ENCODE measurements at regions not wholly inside any gene's neighbourhood (a gene's known extent, or its start where the extent isn't known, plus 50 kb on each side); places are given as distances from the start of the nearest gene placed in this dataset.

- Mint-ChIP-seq H3K36me3 (ENCODE audit: low read depth, unreplicated experiment) (no peaks in the 10 kb centered on the region), H3K9me3 (ENCODE audit: unreplicated experiment) (no peaks in the 10 kb centered on the region), H3K4me1 (ENCODE audit: low read depth, unreplicated experiment) (no peaks in the 10 kb centered on the region), H3K4me3 (ENCODE audit: unreplicated experiment) (no peak overlapping the region), H3K27me3 (ENCODE audit: low read depth, unreplicated experiment) (peaks cover 3% of the 10 kb centered on the region), H3K27ac (ENCODE audit: unreplicated experiment) (no peak overlapping the region)
- Histone ChIP-seq H3K79me2 (ENCODE audit: insufficient read depth, low read length) (no peaks in the 10 kb centered on the region), H3K27ac (ENCODE audit: low read depth, low read length) (no peak overlapping the region), H3K9me3 (ENCODE audit: insufficient read depth, low read depth, low read length) (no peaks in the 10 kb centered on the region), H2AFZ (ENCODE audit: low read depth, low read length) (no peak overlapping the region), H3K4me1 (ENCODE audit: insufficient read depth, low read length) (no peaks in the 10 kb centered on the region), H3K27me3 (ENCODE audit: insufficient read depth, low read length) (no peaks in the 10 kb centered on the region), H3K9ac (ENCODE audit: low read length) (no peak overlapping the region), H3K36me3 (ENCODE audit: insufficient read depth, low read length) (no peaks in the 10 kb centered on the region), H3K4me2 (ENCODE audit: low read length) (no peak overlapping the region), H4K20me1 (ENCODE audit: insufficient read depth, low read length) (no peaks in the 10 kb centered on the region), H3K4me3 (ENCODE audit: insufficient read depth, low read depth, low read length) (no peak overlapping the region)
- DNase-seq (ENCODE audit: low read depth) (no peak), FAIRE-seq (no peak)
- no peak for TF ChIP-seq CTCF (IDR thresholded peaks at IDR 0.05; ENCODE audit: insufficient read depth, low read depth, low read length)
- TF ChIP-seq EZH2 (IDR thresholded peaks at IDR 0.05; ENCODE audit: insufficient read depth, low read length) = no peak
Observed at GRCh38 chr5:5813441-5813840, 391.0 kb downstream of the ICE1 start.

GRCh38 chr5:5810461-5810860, 388.0 kb downstream of the ICE1 start:
- no peaks in the 10 kb centered on the region for H3K36me3 Mint-ChIP-seq (ENCODE audit: low read depth, unreplicated experiment)
- no peaks in the 10 kb centered on the region for H3K9me3 Mint-ChIP-seq (ENCODE audit: unreplicated experiment)
- no peak overlapping the region for H2AFZ ChIP-seq (ENCODE audit: low read depth, low read length)
- no peaks in the 10 kb centered on the region for H4K20me1 ChIP-seq (ENCODE audit: insufficient read depth, low read length)
- H3K9me3 ChIP-seq (ENCODE audit: insufficient read depth, low read depth, low read length) = peaks cover 5% of the 10 kb centered on the region
- H3K79me2 ChIP-seq (ENCODE audit: insufficient read depth, low read length) = no peaks in the 10 kb centered on the region
- H3K4me1 Mint-ChIP-seq (ENCODE audit: low read depth, unreplicated experiment) = no peaks in the 10 kb centered on the region
- no peak for FAIRE-seq
- no peaks in the 10 kb centered on the region for H3K27me3 ChIP-seq (ENCODE audit: insufficient read depth, low read length)
- H3K4me2 ChIP-seq (ENCODE audit: low read length) = no peak overlapping the region
- no peak overlapping the region for H3K27ac ChIP-seq (ENCODE audit: low read depth, low read length)
- H3K9ac ChIP-seq (ENCODE audit: low read length) = no peak overlapping the region
- H3K27me3 Mint-ChIP-seq (ENCODE audit: low read depth, unreplicated experiment) = peaks cover 12% of the 10 kb centered on the region
- H3K27ac Mint-ChIP-seq (ENCODE audit: unreplicated experiment) = no peak overlapping the region
- H3K4me3 Mint-ChIP-seq (ENCODE audit: unreplicated experiment) = no peak overlapping the region
- TF ChIP-seq CTCF (IDR thresholded peaks at IDR 0.05; ENCODE audit: insufficient read depth, low read depth, low read length) = no peak
- no peak for TF ChIP-seq EZH2 (IDR thresholded peaks at IDR 0.05; ENCODE audit: insufficient read depth, low read length)
- no peaks in the 10 kb centered on the region for H3K4me1 ChIP-seq (ENCODE audit: insufficient read depth, low read length)
- no peak for DNase-seq (ENCODE audit: low read depth)
- H3K36me3 ChIP-seq (ENCODE audit: insufficient read depth, low read length) = no peaks in the 10 kb centered on the region
- H3K4me3 ChIP-seq (ENCODE audit: insufficient read depth, low read depth, low read length) = no peak overlapping the region

DNA sequence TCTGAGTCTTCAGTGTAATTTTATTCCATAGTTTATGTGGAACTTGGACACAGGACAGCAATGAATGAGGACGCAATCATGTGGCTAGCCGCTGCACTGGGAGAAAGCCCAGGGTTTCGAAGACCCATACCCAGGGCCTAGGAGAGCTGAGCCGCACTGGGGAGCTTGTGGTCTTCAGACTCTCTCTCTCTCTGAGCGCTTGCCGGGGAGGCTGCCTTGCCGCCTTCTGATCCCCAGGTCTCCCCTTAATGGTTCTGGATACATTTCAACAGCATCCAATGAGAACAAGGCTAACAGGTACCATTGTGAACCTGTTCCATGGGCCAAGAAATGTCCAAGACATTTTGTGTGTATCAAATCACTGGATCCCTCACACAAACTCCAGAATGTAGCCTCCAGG, 383.4 kb downstream of the ICE1 start:
- H3K27me3 Mint-ChIP-seq (ENCODE audit: low read depth, unreplicated experiment) = peaks cover 20% of the 10 kb centered on the region
- Histone ChIP-seq H3K4me3 (ENCODE audit: insufficient read depth, low read depth, low read length) (no peak overlapping the region), H3K4me1 (ENCODE audit: insufficient read depth, low read length) (no peaks in the 10 kb centered on the region), H2AFZ (ENCODE audit: low read depth, low read length) (no peak overlapping the region), H3K36me3 (ENCODE audit: insufficient read depth, low read length) (no peaks in the 10 kb centered on the region), H4K20me1 (ENCODE audit: insufficient read depth, low read length) (no peaks in the 10 kb centered on the region), H3K27ac (ENCODE audit: low read depth, low read length) (no peak overlapping the region), H3K27me3 (ENCODE audit: insufficient read depth, low read length) (no peaks in the 10 kb centered on the region), H3K9ac (ENCODE audit: low read length) (no peak overlapping the region), H3K79me2 (ENCODE audit: insufficient read depth, low read length) (no peaks in the 10 kb centered on the region), H3K9me3 (ENCODE audit: insufficient read depth, low read depth, low read length) (peaks cover 8% of the 10 kb centered on the region), H3K4me2 (ENCODE audit: low read length) (no peak overlapping the region)
- H3K4me3 Mint-ChIP-seq (ENCODE audit: unreplicated experiment) = no peak overlapping the region
- TF ChIP-seq EZH2 (IDR thresholded peaks at IDR 0.05; ENCODE audit: insufficient read depth, low read length) (no peak), CTCF (IDR thresholded peaks at IDR 0.05; ENCODE audit: insufficient read depth, low read depth, low read length) (no peak)
- no peak for DNase-seq (ENCODE audit: low read depth)
- no peaks in the 10 kb centered on the region for H3K9me3 Mint-ChIP-seq (ENCODE audit: unreplicated experiment)
- H3K36me3 Mint-ChIP-seq (ENCODE audit: low read depth, unreplicated experiment) = no peaks in the 10 kb centered on the region
- no peak overlapping the region for H3K27ac Mint-ChIP-seq (ENCODE audit: unreplicated experiment)
- H3K4me1 Mint-ChIP-seq (ENCODE audit: low read depth, unreplicated experiment) = no peaks in the 10 kb centered on the region
- FAIRE-seq = no peak
